Activated CD4-positive, alpha-beta T cell treated with anti-CD3 and anti-CD28 coated beads, Interleukin-10, Interleukin-2, amounts not matched to agents 100 ng/mL and 50 ng/mL, durations not matched to agents 16 hours and 8 hours (primary cell): ENCODE measurements at regions not wholly inside any gene's neighbourhood (a gene's known extent, or its start where the extent isn't known, plus 50 kb on each side); places are given as distances from the start of the nearest gene placed in this dataset.

Experiments
- DNase-seq: peaks from one replicate; pipeline ENCODE4 v3.0.0-alpha.2; 2020

DNA sequence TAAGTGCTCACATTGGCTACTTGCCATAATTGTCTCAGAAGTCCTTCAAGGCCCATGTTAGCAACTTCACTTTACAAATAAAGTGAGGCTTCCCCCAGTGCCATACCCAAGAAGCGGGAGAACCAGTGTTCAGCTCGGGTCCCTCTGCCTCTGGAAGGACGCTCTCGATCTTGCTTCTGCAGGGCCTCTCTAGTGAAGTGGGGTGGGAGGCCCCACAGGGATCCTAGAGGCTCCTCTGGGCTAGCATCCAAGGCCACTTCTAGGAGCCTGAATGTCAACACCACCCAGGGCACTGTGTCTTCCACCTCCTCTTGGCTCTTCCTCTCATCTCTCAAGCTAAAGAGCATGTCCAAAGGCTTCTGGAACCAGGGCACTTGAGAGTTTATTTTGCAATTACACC is 282.5 kb downstream of the GADD45G start:
- no peak for DNase-seq

DNA sequence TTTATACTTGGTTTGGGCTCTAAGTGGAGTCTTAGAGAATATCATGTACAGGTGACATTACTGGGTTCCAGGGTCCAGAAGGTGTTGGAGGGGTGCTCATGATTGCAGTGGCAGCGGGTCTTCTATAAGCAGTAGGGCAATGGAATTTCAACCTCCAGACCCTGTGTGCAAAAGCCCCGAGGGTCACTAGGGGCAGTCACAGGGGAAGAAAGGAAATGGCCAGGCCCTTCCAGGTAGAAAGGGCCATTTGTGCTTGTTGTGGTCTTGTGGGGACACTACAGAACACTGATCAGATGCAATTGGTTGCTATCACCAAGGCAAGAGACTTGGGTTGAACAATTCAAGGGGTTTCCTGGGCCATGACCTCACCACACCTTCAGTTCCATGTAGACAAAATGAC is 283.4 kb downstream of the GADD45G start:
- DNase-seq, result no peak

DNA sequence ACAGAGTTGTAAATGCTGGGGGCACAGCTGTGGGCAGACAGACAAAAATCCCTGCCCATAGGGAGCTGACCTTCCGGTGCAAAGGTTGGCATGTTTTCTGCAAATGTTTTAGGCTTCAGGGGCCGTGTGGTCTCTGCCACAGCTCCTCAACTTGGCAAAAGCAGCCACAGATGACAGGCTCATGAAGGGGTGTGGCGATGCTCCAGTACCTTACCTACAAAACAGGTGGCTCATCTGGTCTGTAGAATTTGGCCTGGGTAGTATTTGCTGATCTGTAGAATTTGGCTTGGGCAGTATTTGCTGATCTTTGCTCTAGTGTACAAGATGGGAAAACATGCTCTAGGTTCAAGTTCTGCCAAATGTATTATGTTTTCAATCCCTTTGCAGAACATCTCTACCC is 283.9 kb downstream of the GADD45G start:
- DNase-seq, result no peak

- no peak for DNase-seq
Measured at GRCh38 chr9:89889865-89890264, 285.1 kb downstream of the GADD45G start.

- no peak for DNase-seq
Measured at GRCh38 chr9:89890326-89890980, 285.6 kb downstream of the GADD45G start.

DNA sequence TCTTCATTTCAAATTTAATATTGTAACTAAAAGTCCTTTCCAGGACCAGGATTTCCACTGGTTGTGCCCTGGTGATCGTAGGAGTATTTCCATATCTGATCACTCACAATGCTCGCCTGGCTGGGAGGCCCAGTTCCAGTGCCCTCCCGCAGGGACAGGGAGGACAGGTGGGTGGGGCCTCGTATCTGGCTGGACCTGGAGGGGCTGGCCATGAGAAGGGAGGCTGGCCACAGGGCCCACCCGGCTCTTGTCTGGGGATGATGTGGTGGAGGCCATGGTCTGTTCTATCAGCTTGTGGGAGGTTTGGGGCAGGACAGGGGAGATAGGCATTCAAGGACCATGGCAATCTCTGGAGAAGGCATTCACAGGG is 286.4 kb downstream of the GADD45G start:
- DNase-seq, result no peak

DNA sequence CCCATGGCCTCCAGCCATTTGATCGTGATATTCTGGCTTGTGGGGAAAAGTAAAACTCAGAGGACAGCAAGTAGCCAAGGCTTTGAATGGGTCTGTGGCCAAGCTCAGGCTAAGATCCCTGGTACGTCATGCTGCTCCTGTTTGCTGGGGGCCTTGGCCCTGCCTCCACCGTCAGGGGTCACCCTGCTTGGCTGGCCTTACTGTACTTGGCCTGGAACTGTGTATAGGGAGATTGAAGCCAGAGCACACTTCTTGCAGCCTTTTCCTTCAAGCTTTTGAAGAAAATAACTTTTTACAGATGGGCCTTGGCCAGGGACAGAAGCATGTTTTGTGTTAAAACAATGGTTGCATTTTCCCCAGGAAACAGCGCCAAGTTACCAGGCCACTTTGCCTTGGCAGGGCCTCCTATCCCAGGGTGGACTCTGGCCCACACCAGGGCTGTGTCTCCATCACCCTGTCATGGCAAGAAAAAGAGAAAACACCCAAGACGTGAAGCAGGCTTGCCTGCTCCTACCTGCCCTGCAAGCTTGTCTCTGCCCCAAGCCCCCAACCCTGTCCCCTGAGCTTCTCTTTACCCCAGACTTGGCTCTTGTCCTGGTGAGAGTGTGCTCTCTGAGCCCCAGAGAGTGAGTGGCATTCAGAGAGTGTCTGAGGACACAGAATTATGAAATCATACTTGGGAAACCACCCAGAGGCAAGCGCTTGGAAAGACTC is 286.9 kb downstream of the GADD45G start:
- no peak for DNase-seq

- DNase-seq, result peak; percentile 34
Measured at GRCh38 chr9:89892920-89893319, 288.1 kb downstream of the GADD45G start.

DNA sequence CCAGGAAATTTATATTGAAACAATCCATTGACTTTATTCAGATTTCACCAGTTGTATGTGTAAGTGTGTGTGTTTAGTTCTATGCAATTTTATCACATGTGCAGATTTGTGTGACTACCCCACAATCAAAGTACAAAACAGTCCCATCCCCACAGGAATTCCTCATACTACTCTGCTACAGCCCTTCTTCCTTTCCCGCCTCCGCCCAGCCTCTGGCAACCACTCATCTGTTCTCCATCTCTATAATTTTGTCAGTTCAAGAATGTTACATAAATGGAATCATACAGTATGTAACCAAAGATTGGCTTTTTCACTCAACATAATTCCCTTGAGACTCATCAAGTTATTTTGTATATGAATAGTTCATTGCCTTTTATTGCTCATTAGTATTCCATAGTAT is 289.1 kb downstream of the GADD45G start:
- no peak for DNase-seq

DNA sequence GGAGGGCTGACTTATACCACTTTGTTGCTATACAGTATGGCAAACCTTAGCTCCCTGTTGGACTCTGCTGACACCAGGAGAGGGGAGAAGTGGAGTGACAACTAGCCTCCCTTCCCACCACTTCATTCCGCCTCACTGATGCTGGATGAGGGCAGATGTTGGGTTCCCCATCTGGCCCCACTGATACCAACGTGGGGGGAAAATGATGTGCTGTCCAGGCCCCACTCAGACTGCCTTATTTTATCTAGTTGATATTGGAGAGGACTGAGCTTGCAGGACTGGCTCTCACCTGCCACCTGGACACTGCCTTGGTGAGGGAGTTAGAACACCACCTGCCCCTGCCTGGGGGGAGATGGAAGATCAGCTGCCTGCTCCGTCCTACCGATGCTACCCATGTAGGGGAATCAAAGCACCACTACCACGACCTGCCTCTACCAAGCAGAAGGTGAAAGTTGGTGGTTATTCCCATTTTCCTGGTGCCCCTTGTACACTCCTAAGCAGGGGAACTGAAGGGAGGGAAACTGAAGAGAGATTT is 292.1 kb downstream of the GADD45G start:
- no peak for DNase-seq

GRCh38 chr9:89899573-89899972 is 294.8 kb downstream of the GADD45G start:
- DNase-seq, result no peak

DNA sequence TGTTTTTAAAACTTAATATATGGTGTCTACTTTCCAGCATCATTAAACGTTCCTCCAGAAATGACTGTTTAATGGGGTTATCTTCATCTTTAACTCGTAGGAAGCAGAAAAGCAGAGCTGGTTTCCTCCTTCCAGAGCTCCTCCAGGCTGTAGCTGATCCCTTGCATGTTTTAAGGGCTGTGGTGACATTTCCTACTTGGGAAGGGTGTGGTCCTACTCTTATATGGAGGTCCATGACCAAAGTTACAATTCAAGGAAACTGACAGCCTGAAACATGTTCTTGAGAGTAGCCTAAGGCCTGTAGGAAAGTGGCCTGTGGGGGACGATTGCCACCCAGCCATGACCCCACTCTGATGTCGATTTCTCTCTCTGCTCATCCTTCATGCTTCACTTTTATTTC is 297.1 kb downstream of the GADD45G start:
- DNase-seq, result no peak

- no peak for DNase-seq
Measured at GRCh38 chr9:89902450-89903140, 297.8 kb downstream of the GADD45G start.

- DNase-seq, result no peak
Measured at GRCh38 chr9:89903141-89903475, 298.3 kb downstream of the GADD45G start.

- DNase-seq, result no peak
Measured at GRCh38 chr9:89905606-89906338, 301.0 kb downstream of the GADD45G start.

- DNase-seq, result no peak
Measured at GRCh38 chr9:89911721-89912604, 307.2 kb downstream of the GADD45G start.

- DNase-seq, result no peak
Measured at GRCh38 chr9:89912605-89912953, 307.8 kb downstream of the GADD45G start.

DNA sequence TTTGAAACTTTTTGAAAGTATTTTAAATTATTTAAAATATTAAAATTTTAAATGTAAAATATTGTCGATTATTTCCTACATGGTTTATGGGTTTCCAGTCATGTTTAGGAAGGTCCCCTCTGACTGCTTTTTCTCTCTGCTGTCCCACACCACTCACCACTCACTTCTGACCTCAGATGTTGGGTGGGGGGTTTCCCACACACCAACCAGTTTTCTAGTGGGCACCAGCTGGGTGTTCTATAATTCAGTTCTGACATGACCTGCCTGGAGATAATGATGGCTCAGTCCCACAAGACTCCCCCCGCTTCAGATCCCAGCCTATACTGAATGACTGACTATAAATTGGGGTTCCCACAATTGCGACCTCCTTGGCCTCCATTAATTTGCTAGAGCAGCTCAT is 310.4 kb downstream of the GADD45G start:
- DNase-seq, result no peak

GRCh38 chr9:89916001-89916597 is 311.3 kb downstream of the GADD45G start:
- DNase-seq, result no peak

GRCh38 chr9:89917861-89918260 is 313.0 kb downstream of the GADD45G start:
- no peak for DNase-seq

- peak; percentile 54 for DNase-seq
Measured at GRCh38 chr9:89919171-89919681, 314.4 kb downstream of the GADD45G start.

DNA sequence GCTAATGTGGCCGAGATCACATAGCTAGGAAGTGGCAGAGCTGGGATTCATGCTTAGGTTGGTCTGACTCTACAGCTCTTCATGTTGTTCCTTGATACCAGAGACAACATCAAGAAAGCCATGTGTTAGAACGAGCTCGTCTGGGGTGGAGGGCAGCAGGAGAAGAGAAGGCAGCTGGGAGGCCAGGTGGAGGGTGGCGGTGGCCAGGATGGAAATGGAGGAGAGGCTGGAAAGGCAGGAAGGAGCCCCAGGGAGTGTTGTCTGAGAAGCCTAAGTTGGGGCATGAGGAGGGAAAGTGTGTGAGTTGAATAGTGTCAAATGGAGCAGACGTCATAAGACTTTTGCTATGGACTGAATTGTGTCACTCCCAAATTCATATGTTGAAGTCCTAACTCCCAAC is 315.3 kb downstream of the GADD45G start:
- no peak for DNase-seq
